Cerebellar cortex (tissue), 1 donor: ENCODE measurements at regions not wholly inside any gene's neighbourhood (a gene's known extent, or its start where the extent isn't known, plus 50 kb on each side); places are given as distances from the start of the nearest gene placed in this dataset.

Source experiments
- DNase-seq: peaks from one replicate; pipeline ENCODE4 v3.0.0-alpha.2; 2015; ENCODE audit warnings: low spot score

- no peak for DNase-seq
These were observed 58.1 kb upstream of the ERG start for GRCh38 chr21:38556390-38556789.

- DNase-seq = no peak
These were observed 62.9 kb upstream of the ERG start for GRCh38 chr21:38561205-38561604.

GRCh38 chr21:38561613-38562581 lies 63.6 kb upstream of the ERG start:
- no peak for DNase-seq

- DNase-seq = no peak
These were observed 69.2 kb upstream of the ERG start for GRCh38 chr21:38567335-38567969.

GRCh38 chr21:38567970-38568360 lies 69.7 kb upstream of the ERG start:
- no peak for DNase-seq

- no peak for DNase-seq
These were observed 71.5 kb upstream of the ERG start for GRCh38 chr21:38569733-38570132.

GRCh38 chr21:38570596-38570995 lies 72.3 kb upstream of the ERG start:
- DNase-seq = no peak

- DNase-seq = no peak
These were observed 76.8 kb upstream of the ERG start for GRCh38 chr21:38574895-38575575.

- no peak for DNase-seq
These were observed 79.6 kb upstream of the ERG start for GRCh38 chr21:38577887-38578286.

GRCh38 chr21:38590449-38591217 lies 92.4 kb upstream of the ERG start:
- DNase-seq = no peak

- no peak for DNase-seq
These were observed 92.9 kb upstream of the ERG start for GRCh38 chr21:38591218-38591537.

GRCh38 chr21:38596264-38597042 lies 98.2 kb upstream of the ERG start:
- no peak for DNase-seq

- DNase-seq = no peak
These were observed 99.1 kb upstream of the ERG start for GRCh38 chr21:38597421-38597820.

- no peak for DNase-seq
These were observed 100.1 kb upstream of the ERG start for GRCh38 chr21:38598413-38598812.

- no peak for DNase-seq
These were observed 101.2 kb upstream of the ERG start for GRCh38 chr21:38599381-38599975.

GRCh38 chr21:38600106-38600505 lies 101.8 kb upstream of the ERG start:
- DNase-seq = no peak

GRCh38 chr21:38605236-38605635 lies 107.0 kb upstream of the ERG start:
- no peak for DNase-seq

- DNase-seq = no peak
These were observed 111.3 kb upstream of the ERG start for GRCh38 chr21:38609580-38609979.

GRCh38 chr21:38610623-38611251 lies 112.5 kb upstream of the ERG start:
- DNase-seq = no peak

GRCh38 chr21:38611277-38611676 lies 113.0 kb upstream of the ERG start:
- no peak for DNase-seq

GRCh38 chr21:38613686-38614085 lies 115.4 kb upstream of the ERG start:
- DNase-seq = no peak
